A673 (cell line): ENCODE measurements at regions not wholly inside any gene's neighbourhood (a gene's known extent, or its start where the extent isn't known, plus 50 kb on each side); places are given as distances from the start of the nearest gene placed in this dataset.

Experiments
- BruUV-seq: library from RNA; stranded (reverse); fragments of 400-500 nt; replicated peaks from 2 replicates; lab custom pipeline; 2021; lab: Mats Ljungman, UMichigan
- CTCF ChIA-PET: fragments of 300-600 bp; sonication (Branson Sonifier 250); formaldehyde crosslinking; loops from one replicate; lab custom pipeline; 2022; ENCODE audit warnings: antibody characterized with exemption; lab: Charles Lee
- POLR2A ChIA-PET: fragments of 300-600 bp; sonication (Branson Sonifier 250); formaldehyde crosslinking; loops from one replicate; lab custom pipeline; 2022; ENCODE audit warnings: antibody characterized with exemption; ENCODE audit not compliant: low non-redundant PET; lab: Charles Lee
- DNase-seq: peaks from one replicate; pipeline ENCODE4 v3.0.0-alpha.2; 2015; ENCODE audit warnings: low spot score
- H3K27ac ChIP-seq: fragments of 200-600 bp; sonication (generic); 2 replicates; pipeline ENCODE4 v1.5.1; 2016; ENCODE audit warnings: mixed run types, low read depth, mild to moderate bottlenecking, mixed read lengths, antibody characterized with exemption, low read length; ENCODE audit not compliant: poor library complexity, severe bottlenecking
- H3K27me3 ChIP-seq: fragments of 200-600 bp; sonication (generic); replicated peaks from 2 replicates; pipeline ENCODE4 v1.6.1; 2017; ENCODE audit warnings: mixed run types, low read depth, mild to moderate bottlenecking, mixed read lengths, antibody characterized with exemption, low read length; ENCODE audit not compliant: insufficient read depth, poor library complexity
- H3K36me3 ChIP-seq: fragments of 200-600 bp; sonication (generic); 2 replicates; pipeline ENCODE4 v1.6.1; 2016; ENCODE audit warnings: mixed run types, mild to moderate bottlenecking, mixed read lengths, antibody characterized with exemption, low read length; ENCODE audit not compliant: insufficient read depth, poor library complexity, severe bottlenecking
- H3K4me1 ChIP-seq: fragments of 200-600 bp; sonication (generic); 2 replicates; pipeline ENCODE4 v1.6.1; 2017; ENCODE audit warnings: mixed run types, mild to moderate bottlenecking, mixed read lengths, antibody characterized with exemption, low read length; ENCODE audit not compliant: insufficient read depth, poor library complexity, severe bottlenecking
- H3K4me3 ChIP-seq: fragments of 200-600 bp; sonication (generic); 2 replicates; pipeline ENCODE4 v1.5.1; 2016; ENCODE audit warnings: low read depth, mixed run types, mild to moderate bottlenecking, mixed read lengths, low read length; ENCODE audit not compliant: poor library complexity, severe bottlenecking
- H3K9me3 ChIP-seq: fragments of 200-600 bp; sonication (generic); 2 replicates; pipeline ENCODE4 v1.6.1; 2016; ENCODE audit warnings: mixed run types, low read depth, mild to moderate bottlenecking, mixed read lengths, antibody characterized with exemption, low read length; ENCODE audit not compliant: poor library complexity, severe bottlenecking
- EZH2 ChIP-seq: fragments of 200-600 bp; sonication (generic); IDR thresholded peaks from 2 replicates; pipeline ENCODE4 v1.6.1; 2017; ENCODE audit warnings: borderline replicate concordance, low read depth, mild to moderate bottlenecking, mixed read lengths, antibody characterized with exemption, low read length; ENCODE audit not compliant: poor library complexity, severe bottlenecking
- intact Hi-C: fragments of 100-400 bp; cut with micrococcal nuclease; formaldehyde crosslinking; loops from one replicate; pipeline ENCODE4 v1.10.0; 2022; ENCODE audit not compliant: unreplicated experiment
- TF ChIP-seq, protein P1 (sequence below): fragments of 300-800, 200-600 bp; sonication (generic); conservative IDR thresholded peaks from 2 replicates; pipeline ENCODE4 v1.5.1; 2017; ENCODE audit warnings: low read depth, mild to moderate bottlenecking, antibody characterized with exemption, low read length, moderate library complexity, mixed read lengths

- Histone ChIP-seq H3K9me3 (no peaks in the 10 kb centered on the region), H3K4me1 (no peaks in the 10 kb centered on the region), H3K27ac (no peak overlapping the region), H3K4me3 (no peak overlapping the region), H3K27me3 (no peaks in the 10 kb centered on the region), H3K36me3 (no peaks in the 10 kb centered on the region)
- TF ChIP-seq, protein P1, sequence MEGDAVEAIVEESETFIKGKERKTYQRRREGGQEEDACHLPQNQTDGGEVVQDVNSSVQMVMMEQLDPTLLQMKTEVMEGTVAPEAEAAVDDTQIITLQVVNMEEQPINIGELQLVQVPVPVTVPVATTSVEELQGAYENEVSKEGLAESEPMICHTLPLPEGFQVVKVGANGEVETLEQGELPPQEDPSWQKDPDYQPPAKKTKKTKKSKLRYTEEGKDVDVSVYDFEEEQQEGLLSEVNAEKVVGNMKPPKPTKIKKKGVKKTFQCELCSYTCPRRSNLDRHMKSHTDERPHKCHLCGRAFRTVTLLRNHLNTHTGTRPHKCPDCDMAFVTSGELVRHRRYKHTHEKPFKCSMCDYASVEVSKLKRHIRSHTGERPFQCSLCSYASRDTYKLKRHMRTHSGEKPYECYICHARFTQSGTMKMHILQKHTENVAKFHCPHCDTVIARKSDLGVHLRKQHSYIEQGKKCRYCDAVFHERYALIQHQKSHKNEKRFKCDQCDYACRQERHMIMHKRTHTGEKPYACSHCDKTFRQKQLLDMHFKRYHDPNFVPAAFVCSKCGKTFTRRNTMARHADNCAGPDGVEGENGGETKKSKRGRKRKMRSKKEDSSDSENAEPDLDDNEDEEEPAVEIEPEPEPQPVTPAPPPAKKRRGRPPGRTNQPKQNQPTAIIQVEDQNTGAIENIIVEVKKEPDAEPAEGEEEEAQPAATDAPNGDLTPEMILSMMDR, result no peak
- no peak for TF ChIP-seq EZH2
- intact Hi-C loops, result no loop called here
- CTCF ChIA-PET, result no interaction called here
- BruUV-seq, result no TSS peak
- no peak for DNase-seq
- POLR2A ChIA-PET, result no interaction called here
Measured at GRCh38 chr5:111602817-111603445, 90.6 kb upstream of the STARD4 start.

DNA sequence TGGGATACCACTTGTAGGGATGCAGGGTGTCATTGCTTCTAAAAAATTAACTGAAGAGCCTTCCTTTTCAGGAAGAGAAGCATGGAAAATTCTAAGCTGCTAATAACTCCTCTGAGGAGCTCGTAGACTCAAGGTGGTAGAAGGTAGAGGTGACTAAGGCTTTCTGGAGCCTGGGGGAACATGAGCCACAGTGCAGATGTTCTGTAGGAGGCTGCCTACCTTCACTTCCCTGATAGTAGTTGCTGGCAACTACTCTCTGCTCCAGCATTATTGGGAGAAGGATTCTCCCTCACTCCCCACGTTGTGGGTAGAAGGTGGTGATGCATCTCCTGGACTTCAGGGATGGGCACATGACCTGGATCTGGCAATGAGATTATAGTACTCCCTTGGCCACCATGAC lies 86.7 kb upstream of the STARD4 start:
- Histone ChIP-seq H3K4me3 (no peak overlapping the region), H3K9me3 (no peaks in the 10 kb centered on the region), H3K27ac (no peak overlapping the region), H3K4me1 (no peaks in the 10 kb centered on the region), H3K36me3 (no peaks in the 10 kb centered on the region), H3K27me3 (no peaks in the 10 kb centered on the region)
- ChIA-PET CTCF (no interaction called here), POLR2A (no interaction called here)
- intact Hi-C loops, result no loop called here
- DNase-seq, result no peak
- TF ChIP-seq EZH2, result no peak
- TF ChIP-seq, protein P1, result no peak
- no TSS peak for BruUV-seq

DNA sequence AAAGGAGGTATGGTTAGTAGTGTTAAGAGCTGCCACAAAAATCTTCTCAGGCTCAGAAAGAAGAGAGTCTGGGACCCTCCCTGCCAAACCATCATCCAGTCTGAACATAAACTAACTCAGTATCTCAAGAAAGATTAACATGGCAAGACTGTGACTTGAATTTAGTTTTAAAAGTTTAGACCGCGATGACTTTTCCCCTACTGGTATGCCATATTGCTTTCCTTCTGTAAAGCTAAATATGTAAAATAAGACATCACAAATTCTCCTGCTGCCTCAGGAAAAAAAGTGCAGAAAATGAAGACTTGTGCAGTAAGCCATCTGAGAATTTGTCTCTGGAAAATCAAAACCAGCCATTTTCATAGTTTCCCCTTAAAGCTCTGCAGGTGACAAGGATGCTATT lies 85.2 kb upstream of the STARD4 start:
- CTCF ChIA-PET, result no interaction called here

More for the DNA sequence above, 85.2 kb upstream of the STARD4 start:
- BruUV-seq, result no TSS peak
- Histone ChIP-seq H3K4me3 (no peak overlapping the region), H3K9me3 (no peaks in the 10 kb centered on the region), H3K4me1 (no peaks in the 10 kb centered on the region), H3K36me3 (no peaks in the 10 kb centered on the region), H3K27me3 (no peaks in the 10 kb centered on the region), H3K27ac (no peak overlapping the region)
- intact Hi-C loops, result no loop called here
- POLR2A ChIA-PET, result no interaction called here
- DNase-seq, result no peak
- TF ChIP-seq, protein P1, result no peak
- TF ChIP-seq EZH2, result no peak
